Endothelial cell of umbilical vein (primary cell): ENCODE measurements at regions not wholly inside any gene's neighbourhood (a gene's known extent, or its start where the extent isn't known, plus 50 kb on each side); places are given as distances from the start of the nearest gene placed in this dataset.

Experiments used
- BruUV-seq: library from RNA; stranded (reverse); fragments of 400-500 nt; replicated peaks from 2 replicates; lab custom pipeline; 2021; lab: Mats Ljungman, UMichigan
- CTCF ChIA-PET: fragments of 300-600, 350-600 bp; sonication (Branson Sonifier 250); formaldehyde crosslinking; loops from one replicate; lab custom pipeline; 2021; ENCODE audit warnings: antibody characterized with exemption, inconsistent platforms; lab: Charles Lee
- POLR2A ChIA-PET: fragments of 300-600, 350-600 bp; sonication (Branson Sonifier 250); formaldehyde crosslinking; loops from one replicate; lab custom pipeline; 2021; ENCODE audit warnings: antibody characterized with exemption, inconsistent platforms; lab: Charles Lee
- DNase-seq: peaks from one replicate; pipeline ENCODE4 v3.0.0-alpha.2; 2011; ENCODE audit warnings: low read depth, low spot score
- FAIRE-seq: peaks from 2 replicates; lab custom pipeline; 2011; peaks lifted over from hg19 to GRCh38; lab: Jason Lieb, UNC
- H2AFZ ChIP-seq: 2 replicates; pipeline ENCODE4 v1.6.0; 2012; ENCODE audit warnings: low read depth, low read length, control low read depth, inconsistent platforms
- H3K27ac ChIP-seq: 2 replicates; pipeline ENCODE4 v1.5.1; 2011; ENCODE audit warnings: low read depth, mild to moderate bottlenecking, control low read depth, low read length, moderate library complexity; ENCODE audit not compliant: insufficient read depth
- H3K27me3 ChIP-seq, 2 experiments: 2 replicates each; pipeline versions ENCODE4 v1.6.0 to v1.6.1; 2011; ENCODE audit warnings: low read length in 2 of 2, mixed read lengths in 1 of 2; ENCODE audit not compliant: control insufficient read depth in 2 of 2, insufficient read depth in 2 of 2
- H3K36me3 ChIP-seq, 2 experiments: 2 replicates in 1 of 2; 3 replicates in 1 of 2; pipeline ENCODE4 v1.5.1; 2011; ENCODE audit warnings: low read length in 2 of 2, mild to moderate bottlenecking in 1 of 2, moderate library complexity in 1 of 2; ENCODE audit not compliant: control insufficient read depth in 2 of 2, insufficient read depth in 2 of 2; ENCODE audit errors: extremely low read depth in 1 of 2
- H3K4me1 ChIP-seq: 3 replicates; pipeline ENCODE4 v1.5.1; 2011; ENCODE audit warnings: mild to moderate bottlenecking, low read length; ENCODE audit not compliant: control insufficient read depth, insufficient read depth; ENCODE audit errors: extremely low read depth
- H3K4me2 ChIP-seq: 2 replicates; pipeline ENCODE4 v1.6.1; 2011; ENCODE audit warnings: low read length, control low read depth, mixed read lengths; ENCODE audit not compliant: insufficient read depth
- H3K4me3 ChIP-seq, 3 experiments: fragments of 200-600 bp in 1 of 3; sonication (generic), shearing (Covaris generic) in 1 of 3; replicated peaks in 1 of 3; 2 replicates each; pipeline ENCODE4 v1.5.1; 2011 to 2016; ENCODE audit warnings: control low read depth in 3 of 3, low read length in 3 of 3, mild to moderate bottlenecking in 2 of 3, inconsistent platforms in 1 of 3, low read depth in 1 of 3, moderate library complexity in 1 of 3; ENCODE audit not compliant: insufficient read depth in 1 of 3
- H3K79me2 ChIP-seq: 2 replicates; pipeline ENCODE4 v1.6.0; 2012; ENCODE audit warnings: low read length, inconsistent platforms; ENCODE audit not compliant: control insufficient read depth, insufficient read depth
- H3K9ac ChIP-seq: replicated peaks from 2 replicates; pipeline ENCODE3; 2011; ENCODE audit warnings: low read length, control low read depth; ENCODE audit not compliant: insufficient read depth; ENCODE audit errors: extremely low read depth
- H3K9me1 ChIP-seq: replicated peaks from 3 replicates; pipeline ENCODE4 v1.6.0; 2011; ENCODE audit warnings: mild to moderate bottlenecking, low read length; ENCODE audit not compliant: control insufficient read depth, insufficient read depth; ENCODE audit errors: extremely low read depth
- H3K9me3 ChIP-seq: replicated peaks from 2 replicates; pipeline ENCODE4 v1.5.1; 2012; ENCODE audit warnings: low read length, inconsistent platforms; ENCODE audit not compliant: control insufficient read depth, insufficient read depth
- H4K20me1 ChIP-seq: replicated peaks from 2 replicates; pipeline ENCODE3; 2011; ENCODE audit warnings: mild to moderate bottlenecking, low read length; ENCODE audit not compliant: control insufficient read depth, insufficient read depth; ENCODE audit errors: extremely low read depth
- CTCF ChIP-seq, 2 donors: IDR thresholded peaks; 1 replicate in 1 of 2; 2 replicates in 1 of 2; pipeline ENCODE4 v1.5.1; 2011; ENCODE audit warnings: low read length in 2 of 2, mild to moderate bottlenecking in 2 of 2, moderate library complexity in 2 of 2, control low read depth in 1 of 2, inconsistent platforms in 1 of 2, low read depth in 1 of 2; ENCODE audit not compliant: insufficient read depth in 1 of 2; ENCODE audit errors: extremely low read depth in 1 of 2
- EZH2 ChIP-seq: IDR thresholded peaks from 2 replicates; pipeline ENCODE4 v1.6.1; 2012; ENCODE audit warnings: borderline replicate concordance, low read depth, mild to moderate bottlenecking, moderate library complexity, low read length, inconsistent platforms; ENCODE audit not compliant: severe bottlenecking
- FOS ChIP-seq: IDR thresholded peaks from 2 replicates; pipeline ENCODE4 v1.6.1; 2011; ENCODE audit warnings: mild to moderate bottlenecking, low read length, moderate library complexity, borderline replicate concordance; ENCODE audit not compliant: insufficient read depth
- GATA2 ChIP-seq: IDR thresholded peaks from 2 replicates; pipeline ENCODE4 v1.7.0; 2011; ENCODE audit warnings: low read depth, mild to moderate bottlenecking, moderate library complexity, mixed read lengths, low read length; ENCODE audit not compliant: insufficient read length, insufficient read depth
- JUN ChIP-seq: IDR thresholded peaks from 2 replicates; pipeline ENCODE4 v1.6.1; 2011; ENCODE audit warnings: borderline replicate concordance, low read depth; ENCODE audit not compliant: insufficient read length, insufficient read depth
- MAX ChIP-seq: IDR thresholded peaks from 2 replicates; pipeline ENCODE4 v1.6.1; 2011; ENCODE audit not compliant: insufficient read depth, insufficient read length
- POLR2A ChIP-seq: IDR thresholded peaks from 2 replicates; pipeline ENCODE4 v1.6.1; 2012; ENCODE audit warnings: low read depth, mild to moderate bottlenecking, control low read depth, low read length
- POLR2AphosphoS5 ChIP-seq: IDR thresholded peaks from 2 replicates; pipeline ENCODE4 v1.6.1; 2012; ENCODE audit warnings: low read depth, mild to moderate bottlenecking, control low read depth, low read length, moderate library complexity; ENCODE audit not compliant: insufficient read depth
- dilution Hi-C: fragments of 300-500 bp; cut with MboI; formaldehyde crosslinking; loops from one replicate; pipeline ENCODE4 v1.15.0; 2019; ENCODE audit warnings: low sequenced_read_pairs; ENCODE audit not compliant: extremely low pct_ligation_motif_present
- intact Hi-C: fragments of 100-400 bp; cut with micrococcal nuclease; formaldehyde crosslinking; loops from one replicate; pipeline ENCODE4 v1.10.0; 2022

GRCh38 chr2:173766537-173767289 lies 198.5 kb downstream of the SP3 start:
- POLR2A ChIA-PET, result no interaction called here
- DNase-seq, result no peak
- CTCF ChIA-PET, result no interaction called here

More at GRCh38 chr2:173766537-173767289, 198.5 kb downstream of the SP3 start:
- H3K79me2 ChIP-seq, result no peaks in the 10 kb centered on the region
- dilution Hi-C loops, result no loop called here
- H3K4me2 ChIP-seq, result no peak overlapping the region
- intact Hi-C loops, result no loop called here
- BruUV-seq, result no TSS peak
- H3K27ac ChIP-seq, result no peak overlapping the region
- H3K4me1 ChIP-seq, result no peaks in the 10 kb centered on the region
- H3K36me3 ChIP-seq, result no peaks in the 10 kb centered on the region
- no peak overlapping the region for H2AFZ ChIP-seq
- FAIRE-seq, result no peak
- H3K27me3 ChIP-seq, result peaks cover 2 to 3% of the 10 kb centered on the region in 2 experiments
- no peaks in the 10 kb centered on the region for H4K20me1 ChIP-seq
- H3K9me3 ChIP-seq, result no peaks in the 10 kb centered on the region
- TF ChIP-seq POLR2AphosphoS5 (no peak), EZH2 (no peak), CTCF (IDR thresholded peaks at IDR 0.05; ENCODE audit: extremely low read depth in 1 of 2, insufficient read depth in 1 of 2, low read depth in 1 of 2, low read length in 2 of 2) (no peak), GATA2 (no peak), MAX (no peak), FOS (no peak), POLR2A (no peak), JUN (no peak)
- H3K9ac ChIP-seq, result no peak overlapping the region
- no peaks in the 10 kb centered on the region for H3K9me1 ChIP-seq
- H3K4me3 ChIP-seq, result no peak overlapping the region
